ENCODE measurements at regions not wholly inside any gene's neighbourhood (a gene's known extent, or its start where the extent isn't known, plus 50 kb on each side); places are given as distances from the start of the nearest gene placed in this dataset.

DNA sequence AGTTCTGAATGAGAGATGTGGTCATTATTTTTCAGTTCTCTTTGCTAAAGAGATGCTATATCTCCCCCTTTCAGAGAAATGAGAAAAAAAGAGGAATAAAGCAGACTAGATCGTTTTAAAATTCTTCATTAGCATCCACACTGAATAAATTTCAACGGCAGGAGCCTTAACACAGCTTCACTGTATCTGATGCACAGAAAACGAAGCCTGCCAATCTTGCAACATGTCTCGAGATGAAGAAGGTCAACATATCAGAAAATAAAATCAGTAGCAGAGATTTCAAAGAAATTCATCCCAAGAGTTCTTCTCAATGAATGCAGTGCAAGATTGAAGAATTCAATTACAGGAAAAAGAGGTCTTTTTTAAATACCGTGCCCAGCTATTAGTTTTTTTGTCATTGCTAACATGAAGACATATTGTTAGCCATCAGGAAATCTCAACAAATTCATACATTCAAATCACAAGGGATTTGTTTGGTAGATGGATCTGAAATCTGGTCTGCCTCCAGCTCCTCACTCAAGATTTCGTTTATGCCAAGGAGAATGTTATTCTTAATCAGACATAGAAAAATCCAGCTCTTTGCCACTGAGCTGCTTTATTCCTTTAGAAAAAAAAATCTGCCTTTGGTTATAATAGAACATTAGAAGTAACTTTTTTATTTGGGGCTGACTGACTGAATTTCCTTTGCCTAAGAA lies 76.4 kb upstream of the DAB1 start:
- no peak overlapping the region for H3K4me2 ChIP-seq (ENCODE audit: low read length)
- no TSS peak for BruUV-seq (replicated peaks)
- TF ChIP-seq, protein P1, sequence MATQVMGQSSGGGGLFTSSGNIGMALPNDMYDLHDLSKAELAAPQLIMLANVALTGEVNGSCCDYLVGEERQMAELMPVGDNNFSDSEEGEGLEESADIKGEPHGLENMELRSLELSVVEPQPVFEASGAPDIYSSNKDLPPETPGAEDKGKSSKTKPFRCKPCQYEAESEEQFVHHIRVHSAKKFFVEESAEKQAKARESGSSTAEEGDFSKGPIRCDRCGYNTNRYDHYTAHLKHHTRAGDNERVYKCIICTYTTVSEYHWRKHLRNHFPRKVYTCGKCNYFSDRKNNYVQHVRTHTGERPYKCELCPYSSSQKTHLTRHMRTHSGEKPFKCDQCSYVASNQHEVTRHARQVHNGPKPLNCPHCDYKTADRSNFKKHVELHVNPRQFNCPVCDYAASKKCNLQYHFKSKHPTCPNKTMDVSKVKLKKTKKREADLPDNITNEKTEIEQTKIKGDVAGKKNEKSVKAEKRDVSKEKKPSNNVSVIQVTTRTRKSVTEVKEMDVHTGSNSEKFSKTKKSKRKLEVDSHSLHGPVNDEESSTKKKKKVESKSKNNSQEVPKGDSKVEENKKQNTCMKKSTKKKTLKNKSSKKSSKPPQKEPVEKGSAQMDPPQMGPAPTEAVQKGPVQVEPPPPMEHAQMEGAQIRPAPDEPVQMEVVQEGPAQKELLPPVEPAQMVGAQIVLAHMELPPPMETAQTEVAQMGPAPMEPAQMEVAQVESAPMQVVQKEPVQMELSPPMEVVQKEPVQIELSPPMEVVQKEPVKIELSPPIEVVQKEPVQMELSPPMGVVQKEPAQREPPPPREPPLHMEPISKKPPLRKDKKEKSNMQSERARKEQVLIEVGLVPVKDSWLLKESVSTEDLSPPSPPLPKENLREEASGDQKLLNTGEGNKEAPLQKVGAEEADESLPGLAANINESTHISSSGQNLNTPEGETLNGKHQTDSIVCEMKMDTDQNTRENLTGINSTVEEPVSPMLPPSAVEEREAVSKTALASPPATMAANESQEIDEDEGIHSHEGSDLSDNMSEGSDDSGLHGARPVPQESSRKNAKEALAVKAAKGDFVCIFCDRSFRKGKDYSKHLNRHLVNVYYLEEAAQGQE (IDR thresholded peaks at IDR 0.05; ENCODE audit: low read depth), result no peak
- TF ChIP-seq POLR2AphosphoS5 (IDR thresholded peaks at IDR 0.05; ENCODE audit: low read depth, low read length) (no peak), FOSL1 (IDR thresholded peaks at IDR 0.05; ENCODE audit: low read depth) (no peak), EZH2phosphoT487 (IDR thresholded peaks at IDR 0.05; ENCODE audit: borderline replicate concordance) (no peak), ZFX (IDR thresholded peaks at IDR 0.05) (no peak), ZNF274 (IDR thresholded peaks at IDR 0.05; ENCODE audit: low read depth, low read length) (no peak), SP1 (IDR thresholded peaks at IDR 0.05; ENCODE audit: low read depth) (no peak), SRF (IDR thresholded peaks at IDR 0.05; ENCODE audit: low read depth) (no peak), JUND (IDR thresholded peaks at IDR 0.05) (no peak), YY1 (IDR thresholded peaks at IDR 0.05; ENCODE audit: extremely low read depth, insufficient replicate concordance, low read depth, low read length) (no peak), EZH2 (IDR thresholded peaks at IDR 0.05) (no peak), POLR2A (IDR thresholded peaks at IDR 0.05; ENCODE audit: borderline replicate concordance, extremely low read depth, insufficient read depth, insufficient read length) (no peak), ELF1 (IDR thresholded peaks at IDR 0.05; ENCODE audit: borderline replicate concordance, low read depth) (no peak), CEBPB (IDR thresholded peaks at IDR 0.05; ENCODE audit: low read depth) (no peak)
- TF ChIP-seq, protein P2, sequence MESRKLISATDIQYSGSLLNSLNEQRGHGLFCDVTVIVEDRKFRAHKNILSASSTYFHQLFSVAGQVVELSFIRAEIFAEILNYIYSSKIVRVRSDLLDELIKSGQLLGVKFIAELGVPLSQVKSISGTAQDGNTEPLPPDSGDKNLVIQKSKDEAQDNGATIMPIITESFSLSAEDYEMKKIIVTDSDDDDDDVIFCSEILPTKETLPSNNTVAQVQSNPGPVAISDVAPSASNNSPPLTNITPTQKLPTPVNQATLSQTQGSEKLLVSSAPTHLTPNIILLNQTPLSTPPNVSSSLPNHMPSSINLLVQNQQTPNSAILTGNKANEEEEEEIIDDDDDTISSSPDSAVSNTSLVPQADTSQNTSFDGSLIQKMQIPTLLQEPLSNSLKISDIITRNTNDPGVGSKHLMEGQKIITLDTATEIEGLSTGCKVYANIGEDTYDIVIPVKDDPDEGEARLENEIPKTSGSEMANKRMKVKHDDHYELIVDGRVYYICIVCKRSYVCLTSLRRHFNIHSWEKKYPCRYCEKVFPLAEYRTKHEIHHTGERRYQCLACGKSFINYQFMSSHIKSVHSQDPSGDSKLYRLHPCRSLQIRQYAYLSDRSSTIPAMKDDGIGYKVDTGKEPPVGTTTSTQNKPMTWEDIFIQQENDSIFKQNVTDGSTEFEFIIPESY (IDR thresholded peaks at IDR 0.05; ENCODE audit: extremely low read depth, insufficient replicate concordance, low read length), result no peak
- TF ChIP-seq, protein P3, sequence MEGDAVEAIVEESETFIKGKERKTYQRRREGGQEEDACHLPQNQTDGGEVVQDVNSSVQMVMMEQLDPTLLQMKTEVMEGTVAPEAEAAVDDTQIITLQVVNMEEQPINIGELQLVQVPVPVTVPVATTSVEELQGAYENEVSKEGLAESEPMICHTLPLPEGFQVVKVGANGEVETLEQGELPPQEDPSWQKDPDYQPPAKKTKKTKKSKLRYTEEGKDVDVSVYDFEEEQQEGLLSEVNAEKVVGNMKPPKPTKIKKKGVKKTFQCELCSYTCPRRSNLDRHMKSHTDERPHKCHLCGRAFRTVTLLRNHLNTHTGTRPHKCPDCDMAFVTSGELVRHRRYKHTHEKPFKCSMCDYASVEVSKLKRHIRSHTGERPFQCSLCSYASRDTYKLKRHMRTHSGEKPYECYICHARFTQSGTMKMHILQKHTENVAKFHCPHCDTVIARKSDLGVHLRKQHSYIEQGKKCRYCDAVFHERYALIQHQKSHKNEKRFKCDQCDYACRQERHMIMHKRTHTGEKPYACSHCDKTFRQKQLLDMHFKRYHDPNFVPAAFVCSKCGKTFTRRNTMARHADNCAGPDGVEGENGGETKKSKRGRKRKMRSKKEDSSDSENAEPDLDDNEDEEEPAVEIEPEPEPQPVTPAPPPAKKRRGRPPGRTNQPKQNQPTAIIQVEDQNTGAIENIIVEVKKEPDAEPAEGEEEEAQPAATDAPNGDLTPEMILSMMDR (IDR thresholded peaks at IDR 0.05 in 2 of 3, conservative IDR thresholded peaks at IDR 0.05 in 1 of 3; ENCODE audit: borderline replicate concordance in 1 of 3, insufficient read depth in 1 of 3, low read depth in 2 of 3, low read length in 2 of 3), result no peak
- TF ChIP-seq, protein P4, sequence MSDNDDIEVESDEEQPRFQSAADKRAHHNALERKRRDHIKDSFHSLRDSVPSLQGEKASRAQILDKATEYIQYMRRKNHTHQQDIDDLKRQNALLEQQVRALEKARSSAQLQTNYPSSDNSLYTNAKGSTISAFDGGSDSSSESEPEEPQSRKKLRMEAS (IDR thresholded peaks at IDR 0.05), result no peak
- ATAC-seq (no peak), DNase-seq (ENCODE audit: low read depth, low spot score) (no peak)
- no peak overlapping the region for H3K4me3 ChIP-seq (replicated peaks in 1 of 2; ENCODE audit: low read depth in 1 of 2, low read length in 2 of 2)
- no peaks in the 10 kb centered on the region for H3K9me2 ChIP-seq (ENCODE audit: insufficient read depth)
- RAD21 ChIA-PET (ENCODE audit: low non-redundant PET in 1 of 2, low total read pairs in 2 of 2, uncharacterized antibody in 2 of 2, unreplicated experiment in 2 of 2), result no interaction called here
- CTCF ChIA-PET, result no interaction called here
- no peaks in the 10 kb centered on the region for H3K9me3 ChIP-seq (ENCODE audit: control insufficient read depth in 1 of 2, insufficient read depth in 1 of 2, low read depth in 1 of 2, low read length in 2 of 2)
- H4K20me1 ChIP-seq (ENCODE audit: insufficient read depth), result no peaks in the 10 kb centered on the region
- no peaks in the 10 kb centered on the region for H3K27me3 ChIP-seq (ENCODE audit: insufficient read depth, low read length)
- intact Hi-C loops (cut with micrococcal nuclease), result no loop called here
- H3K27ac ChIP-seq (ENCODE audit: low read depth, low read length), result no peak overlapping the region
- H3K9ac ChIP-seq (ENCODE audit: low read length), result no peak overlapping the region
- no peak overlapping the region for H2AFZ ChIP-seq (ENCODE audit: low read depth, low read length, poor library complexity, severe bottlenecking)
- no peaks in the 10 kb centered on the region for H3K4me1 ChIP-seq (ENCODE audit: control insufficient read depth in 1 of 2, insufficient read depth in 2 of 2, low read length in 2 of 2)
- no peaks in the 10 kb centered on the region for H3K79me2 ChIP-seq (ENCODE audit: insufficient read depth, low read length)
- H3K36me3 ChIP-seq (ENCODE audit: control insufficient read depth in 1 of 2, insufficient read depth in 2 of 2, low read length in 2 of 2), result no peaks in the 10 kb centered on the region
- POLR2A ChIA-PET, result no interaction called here
